Esophagus squamous epithelium (tissue), 5 donors: ENCODE measurements at regions not wholly inside any gene's neighbourhood (a gene's known extent, or its start where the extent isn't known, plus 50 kb on each side); places are given as distances from the start of the nearest gene placed in this dataset.

Source experiments
- DNase-seq: peaks from one replicate; lab custom pipeline; 2025; lab: John Stamatoyannopoulos, UW
- H3K27ac ChIP-seq, 4 donors: fragments of 200-600 bp; sonication (generic); one replicate each; pipeline ENCODE4 v1.5.1; 2016 to 2019; ENCODE audit warnings: mild to moderate bottlenecking in 1 of 4
- H3K27me3 ChIP-seq, 4 donors: fragments of 200-600 bp; sonication (generic); 1 replicate in 3 of 4; 2 replicates in 1 of 4; pipeline versions ENCODE4 v1.5.1 to v1.6.0; 2017 to 2021; ENCODE audit warnings: antibody characterized with exemption in 1 of 4
- H3K36me3 ChIP-seq, 3 donors: fragments of 200-600 bp; sonication (generic); one replicate each; pipeline ENCODE4 v1.5.1; 2016 to 2019
- H3K4me1 ChIP-seq, 3 donors: fragments of 200-600 bp; sonication (generic); one replicate each; pipeline ENCODE4 v1.5.1; 2017 to 2019
- H3K4me3 ChIP-seq, 4 donors: fragments of 200-600 bp; sonication (generic); 1 replicate in 3 of 4; 2 replicates in 1 of 4; pipeline ENCODE4 v1.5.1; 2016 to 2019; ENCODE audit warnings: mild to moderate bottlenecking in 2 of 4, moderate library complexity in 1 of 4
- H3K9me3 ChIP-seq, 3 donors: fragments of 200-600 bp; sonication (generic); one replicate each; pipeline ENCODE4 v1.5.1; 2016 to 2019
- POLR2A ChIP-seq, 4 donors: fragments of 450-650 bp; IDR thresholded peaks; one replicate each; pipeline ENCODE4 v1.6.1; 2017; ENCODE audit warnings: antibody characterized with exemption in 4 of 4, mild to moderate bottlenecking in 4 of 4, moderate library complexity in 3 of 4
- WGBS, 2 donors: methylation state at CpG; one replicate each; pipeline ENCODE4 v1.1.5; 2018; 5-methylcytosine and 5-hydroxymethylcytosine counted together
- intact Hi-C: fragments of 100-400 bp; cut with DNase I; formaldehyde crosslinking; loops from one replicate; pipeline ENCODE4 v1.15.0; 2022
- TF ChIP-seq, protein P1 (sequence below), 6 experiments: fragments of 450-650 bp in 4 of 6; fragments of 200-600 bp in 2 of 6; sonication (generic) in 2 of 6; IDR thresholded peaks; one replicate each; pipeline ENCODE4 v1.5.1; 2016 to 2019; ENCODE audit warnings: antibody characterized with exemption in 6 of 6, mild to moderate bottlenecking in 4 of 6, moderate library complexity in 4 of 6
- donor health status: DM: yes; HTN: yes; CAD: no.

- Histone ChIP-seq H3K9me3 (no peaks in the 10 kb centered on the region), H3K27me3 (no peaks in the 10 kb centered on the region), H3K27ac (no peak overlapping the region), H3K36me3 (no peaks in the 10 kb centered on the region), H3K4me3 (no peak overlapping the region), H3K4me1 (no peaks in the 10 kb centered on the region)
- no peak for DNase-seq
- WGBS, 2 donors: 20 to 24% methylated on average over 2 of the region's 2 CpGs
- no peak for TF ChIP-seq POLR2A (IDR thresholded peaks at IDR 0.05)
- TF ChIP-seq, protein P1, sequence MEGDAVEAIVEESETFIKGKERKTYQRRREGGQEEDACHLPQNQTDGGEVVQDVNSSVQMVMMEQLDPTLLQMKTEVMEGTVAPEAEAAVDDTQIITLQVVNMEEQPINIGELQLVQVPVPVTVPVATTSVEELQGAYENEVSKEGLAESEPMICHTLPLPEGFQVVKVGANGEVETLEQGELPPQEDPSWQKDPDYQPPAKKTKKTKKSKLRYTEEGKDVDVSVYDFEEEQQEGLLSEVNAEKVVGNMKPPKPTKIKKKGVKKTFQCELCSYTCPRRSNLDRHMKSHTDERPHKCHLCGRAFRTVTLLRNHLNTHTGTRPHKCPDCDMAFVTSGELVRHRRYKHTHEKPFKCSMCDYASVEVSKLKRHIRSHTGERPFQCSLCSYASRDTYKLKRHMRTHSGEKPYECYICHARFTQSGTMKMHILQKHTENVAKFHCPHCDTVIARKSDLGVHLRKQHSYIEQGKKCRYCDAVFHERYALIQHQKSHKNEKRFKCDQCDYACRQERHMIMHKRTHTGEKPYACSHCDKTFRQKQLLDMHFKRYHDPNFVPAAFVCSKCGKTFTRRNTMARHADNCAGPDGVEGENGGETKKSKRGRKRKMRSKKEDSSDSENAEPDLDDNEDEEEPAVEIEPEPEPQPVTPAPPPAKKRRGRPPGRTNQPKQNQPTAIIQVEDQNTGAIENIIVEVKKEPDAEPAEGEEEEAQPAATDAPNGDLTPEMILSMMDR (IDR thresholded peaks at IDR 0.05): no peak
- intact Hi-C loops: no loop called here
Measured at GRCh38 chr11:28833169-28833568, 725.0 kb downstream of the METTL15 start.

DNA sequence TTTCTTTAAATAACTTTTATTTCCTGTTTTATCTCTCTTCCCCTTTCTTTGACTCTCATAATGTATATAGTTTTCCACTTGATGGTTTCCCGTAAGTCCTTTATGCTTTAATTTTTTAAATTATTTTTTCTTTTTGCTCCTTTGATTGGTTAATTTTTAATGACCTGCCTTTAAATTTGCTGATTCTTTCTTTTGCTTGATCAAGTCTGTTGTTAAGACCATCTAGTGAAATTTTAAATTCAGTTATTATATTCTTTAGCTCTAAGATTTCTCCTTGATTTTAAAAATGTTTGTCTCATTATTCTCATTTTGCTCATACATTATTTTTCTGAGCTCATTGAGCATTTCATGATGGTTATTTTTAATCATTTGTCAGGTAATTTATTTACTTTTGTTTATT, 718.6 kb downstream of the METTL15 start:
- H3K4me3 ChIP-seq: no peak overlapping the region
- H3K36me3 ChIP-seq: no peaks in the 10 kb centered on the region
- H3K4me1 ChIP-seq: no peaks in the 10 kb centered on the region
- 82 to 96% methylated on average over 1 of the region's 1 CpG for WGBS, 2 donors
- intact Hi-C loops: no loop called here
- no peaks in the 10 kb centered on the region for H3K27me3 ChIP-seq
- DNase-seq: no peak
- no peak overlapping the region for H3K27ac ChIP-seq
- no peak for TF ChIP-seq POLR2A (IDR thresholded peaks at IDR 0.05)
- TF ChIP-seq, protein P1 (IDR thresholded peaks at IDR 0.05): no peak
- peaks cover 0 to 5% (median 0%) of the 10 kb centered on the region in 3 donors for H3K9me3 ChIP-seq

GRCh38 chr11:28822576-28822975, 714.4 kb downstream of the METTL15 start:
- no peak for DNase-seq
- H3K27me3 ChIP-seq: no peaks in the 10 kb centered on the region
- no peaks in the 10 kb centered on the region for H3K4me1 ChIP-seq
- H3K36me3 ChIP-seq: no peaks in the 10 kb centered on the region
- H3K4me3 ChIP-seq: no peak overlapping the region
- H3K9me3 ChIP-seq: peaks cover 0 to 3% (median 0%) of the 10 kb centered on the region in 3 donors
- no peak overlapping the region for H3K27ac ChIP-seq
- TF ChIP-seq, protein P1 (IDR thresholded peaks at IDR 0.05): no peak
- TF ChIP-seq POLR2A (IDR thresholded peaks at IDR 0.05): no peak
- WGBS, 2 donors: 70 to 74% methylated on average over 4 of the region's 4 CpGs
- intact Hi-C loops: no loop called here

- WGBS, 2 donors: 77 to 84% methylated on average over 2 of the region's 2 CpGs
- no peaks in the 10 kb centered on the region for H3K4me1 ChIP-seq
Measured at GRCh38 chr11:28820296-28820989, 712.3 kb downstream of the METTL15 start.

GRCh38 chr11:28819741-28820140, 711.6 kb downstream of the METTL15 start:
- WGBS, 2 donors: 11 to 47% methylated on average over 4 of the region's 4 CpGs
- TF ChIP-seq, protein P1 (IDR thresholded peaks at IDR 0.05): no peak
- no peak for TF ChIP-seq POLR2A (IDR thresholded peaks at IDR 0.05)
- Histone ChIP-seq H3K36me3 (no peaks in the 10 kb centered on the region), H3K27ac (no peak overlapping the region), H3K4me1 (no peaks in the 10 kb centered on the region), H3K27me3 (no peaks in the 10 kb centered on the region), H3K9me3 (no peaks in the 10 kb centered on the region), H3K4me3 (no peak overlapping the region)
- intact Hi-C loops: no loop called here
- no peak for DNase-seq

More at GRCh38 chr11:28820296-28820989, 712.3 kb downstream of the METTL15 start:
- DNase-seq: no peak
- Histone ChIP-seq H3K27me3 (no peaks in the 10 kb centered on the region), H3K4me3 (no peak overlapping the region), H3K36me3 (no peaks in the 10 kb centered on the region), H3K27ac (no peak overlapping the region), H3K9me3 (no peaks in the 10 kb centered on the region)
- intact Hi-C loops: no loop called here
- no peak for TF ChIP-seq POLR2A (IDR thresholded peaks at IDR 0.05)
- TF ChIP-seq, protein P1 (IDR thresholded peaks at IDR 0.05): no peak
